SJSA1 (cell line): ENCODE measurements at regions not wholly inside any gene's neighbourhood (a gene's known extent, or its start where the extent isn't known, plus 50 kb on each side); places are given as distances from the start of the nearest gene placed in this dataset.
"Not testable (repeated sequence)": the region's sequence is repeated elsewhere in the genome, so short reads cannot be mapped to it uniquely, and the experiment has no call there.

Source experiments
- DNase-seq, 2 experiments: peaks; one replicate each; pipeline ENCODE4 v3.0.0-alpha.2; 2015 to 2020; ENCODE audit warnings: low spot score in 2 of 2, low read depth in 1 of 2
- H3K27ac ChIP-seq: fragments of 250-450 bp; sonication (Bioruptor Pico); 2 replicates; pipeline ENCODE4 v1.5.1; 2020; ENCODE audit warnings: mild to moderate bottlenecking, moderate library complexity
- H3K27me3 ChIP-seq: fragments of 250-450 bp; sonication (Bioruptor Pico); replicated peaks from 2 replicates; pipeline ENCODE4 v1.5.1; 2020; ENCODE audit warnings: mild to moderate bottlenecking, moderate library complexity
- H3K36me3 ChIP-seq: fragments of 250-450 bp; sonication (Bioruptor Pico); 2 replicates; pipeline ENCODE4 v1.5.1; 2020; ENCODE audit warnings: mild to moderate bottlenecking
- H3K4me1 ChIP-seq: fragments of 250-450 bp; sonication (Bioruptor Pico); replicated peaks from 2 replicates; pipeline ENCODE4 v1.6.1; 2021; ENCODE audit warnings: mild to moderate bottlenecking
- H3K4me3 ChIP-seq: fragments of 250-450 bp; sonication (Bioruptor Pico); 2 replicates; pipeline ENCODE4 v1.5.1; 2020; ENCODE audit warnings: mild to moderate bottlenecking
- H3K9me3 ChIP-seq: fragments of 250-450 bp; sonication (Bioruptor Pico); replicated peaks from 2 replicates; pipeline ENCODE4 v1.5.1; 2020; ENCODE audit warnings: mild to moderate bottlenecking

GRCh38 chr14:44873536-44873935 lies 88.2 kb downstream of the KLHL28 start:
- no peaks in the 10 kb centered on the region for H3K4me1 ChIP-seq
- H3K36me3 ChIP-seq = no peaks in the 10 kb centered on the region
- H3K27ac ChIP-seq = no peak overlapping the region
- DNase-seq = no peak
- H3K27me3 ChIP-seq = no peaks in the 10 kb centered on the region
- no peaks in the 10 kb centered on the region for H3K9me3 ChIP-seq
- no peak overlapping the region for H3K4me3 ChIP-seq

- H3K27ac ChIP-seq = no peak overlapping the region
- DNase-seq = no peak
- H3K9me3 ChIP-seq = no peaks in the 10 kb centered on the region
- no peak overlapping the region for H3K4me3 ChIP-seq
- no peaks in the 10 kb centered on the region for H3K36me3 ChIP-seq
- H3K27me3 ChIP-seq = no peaks in the 10 kb centered on the region
- no peaks in the 10 kb centered on the region for H3K4me1 ChIP-seq
Measured at GRCh38 chr14:44866770-44867169, 95.0 kb downstream of the KLHL28 start.

- no peak overlapping the region for H3K4me3 ChIP-seq
- no peak overlapping the region for H3K27ac ChIP-seq
- H3K9me3 ChIP-seq = no peaks in the 10 kb centered on the region
- DNase-seq = no peak
- H3K4me1 ChIP-seq = no peaks in the 10 kb centered on the region
- no peaks in the 10 kb centered on the region for H3K27me3 ChIP-seq
- H3K36me3 ChIP-seq = no peaks in the 10 kb centered on the region
Measured at GRCh38 chr14:44866322-44866721, 95.4 kb downstream of the KLHL28 start.

GRCh38 chr14:44863271-44863670 lies 98.5 kb downstream of the KLHL28 start:
- Histone ChIP-seq H3K36me3 (no peaks in the 10 kb centered on the region), H3K9me3 (no peaks in the 10 kb centered on the region), H3K4me3 (no peak overlapping the region), H3K4me1 (no peaks in the 10 kb centered on the region), H3K27me3 (no peaks in the 10 kb centered on the region), H3K27ac (no peak overlapping the region)
- no peak for DNase-seq

- H3K9me3 ChIP-seq = no peaks in the 10 kb centered on the region
- no peaks in the 10 kb centered on the region for H3K36me3 ChIP-seq
- no peak overlapping the region for H3K4me3 ChIP-seq
- no peaks in the 10 kb centered on the region for H3K27me3 ChIP-seq
- DNase-seq = no peak
- H3K27ac ChIP-seq = no peak overlapping the region
- no peaks in the 10 kb centered on the region for H3K4me1 ChIP-seq
Measured at GRCh38 chr14:44854114-44854513, 107.6 kb downstream of the KLHL28 start.

- Histone ChIP-seq H3K4me3 (no peak overlapping the region), H3K4me1 (no peaks in the 10 kb centered on the region), H3K27ac (no peak overlapping the region), H3K9me3 (no peaks in the 10 kb centered on the region), H3K27me3 (no peaks in the 10 kb centered on the region), H3K36me3 (no peaks in the 10 kb centered on the region)
- DNase-seq = no peak
Measured at GRCh38 chr14:44847526-44848309, 114.0 kb downstream of the KLHL28 start.

- Histone ChIP-seq H3K27me3 (no peaks in the 10 kb centered on the region), H3K9me3 (no peaks in the 10 kb centered on the region), H3K4me1 (no peaks in the 10 kb centered on the region), H3K36me3 (no peaks in the 10 kb centered on the region), H3K4me3 (no peak overlapping the region), H3K27ac (no peak overlapping the region)
- peak in 1 of 2 experiments; percentile 7 for DNase-seq
Measured at GRCh38 chr14:44846232-44846824, 115.4 kb downstream of the KLHL28 start.

GRCh38 chr14:44835928-44836327 lies 125.8 kb downstream of the KLHL28 start:
- H3K4me3 ChIP-seq, DNase-seq, H3K36me3 ChIP-seq, H3K4me1 ChIP-seq, H3K9me3 ChIP-seq, H3K27ac ChIP-seq, H3K27me3 ChIP-seq: not testable (repeated sequence)

- H3K27me3 ChIP-seq = no peaks in the 10 kb centered on the region
- no peak overlapping the region for H3K4me3 ChIP-seq
- no peak overlapping the region for H3K27ac ChIP-seq
- no peaks in the 10 kb centered on the region for H3K9me3 ChIP-seq
- H3K4me1 ChIP-seq = no peaks in the 10 kb centered on the region
- no peak for DNase-seq
- no peaks in the 10 kb centered on the region for H3K36me3 ChIP-seq
Measured at GRCh38 chr14:44833376-44834060, 128.2 kb downstream of the KLHL28 start.

- H3K4me1 ChIP-seq = no peaks in the 10 kb centered on the region
- no peak overlapping the region for H3K4me3 ChIP-seq
- H3K27ac ChIP-seq = no peak overlapping the region
- no peaks in the 10 kb centered on the region for H3K9me3 ChIP-seq
- H3K36me3 ChIP-seq = no peaks in the 10 kb centered on the region
- DNase-seq = no peak
- H3K27me3 ChIP-seq = no peaks in the 10 kb centered on the region
Measured at GRCh38 chr14:44830371-44830770, 131.4 kb downstream of the KLHL28 start.

- H3K9me3 ChIP-seq = no peaks in the 10 kb centered on the region
- no peaks in the 10 kb centered on the region for H3K27me3 ChIP-seq
- H3K4me3 ChIP-seq = no peak overlapping the region
- no peak for DNase-seq
- H3K27ac ChIP-seq = no peak overlapping the region
- no peaks in the 10 kb centered on the region for H3K36me3 ChIP-seq
- H3K4me1 ChIP-seq = no peaks in the 10 kb centered on the region
Measured at GRCh38 chr14:44829021-44829420, 132.7 kb downstream of the KLHL28 start.

GRCh38 chr14:44828023-44828422 lies 133.7 kb downstream of the KLHL28 start:
- H3K27me3 ChIP-seq = no peaks in the 10 kb centered on the region
- no peak overlapping the region for H3K4me3 ChIP-seq
- H3K27ac ChIP-seq = no peak overlapping the region
- no peak for DNase-seq
- H3K36me3 ChIP-seq = no peaks in the 10 kb centered on the region
- no peaks in the 10 kb centered on the region for H3K4me1 ChIP-seq
- no peaks in the 10 kb centered on the region for H3K9me3 ChIP-seq

- H3K27ac ChIP-seq = no peak overlapping the region
- H3K36me3 ChIP-seq = no peaks in the 10 kb centered on the region
- no peak for DNase-seq
- no peaks in the 10 kb centered on the region for H3K27me3 ChIP-seq
- H3K4me3 ChIP-seq = no peak overlapping the region
- no peaks in the 10 kb centered on the region for H3K9me3 ChIP-seq
- H3K4me1 ChIP-seq = no peaks in the 10 kb centered on the region
Measured at GRCh38 chr14:44820230-44820964, 141.3 kb downstream of the KLHL28 start.

- no peak overlapping the region for H3K4me3 ChIP-seq
- H3K9me3 ChIP-seq = no peaks in the 10 kb centered on the region
- no peak for DNase-seq
- no peak overlapping the region for H3K27ac ChIP-seq
- no peaks in the 10 kb centered on the region for H3K4me1 ChIP-seq
- no peaks in the 10 kb centered on the region for H3K36me3 ChIP-seq
- H3K27me3 ChIP-seq = no peaks in the 10 kb centered on the region
Measured at GRCh38 chr14:44814196-44814595, 147.6 kb downstream of the KLHL28 start.
